GM12891 (cell line): ENCODE measurements at regions not wholly inside any gene's neighbourhood (a gene's known extent, or its start where the extent isn't known, plus 50 kb on each side); places are given as distances from the start of the nearest gene placed in this dataset.

ENCODE experiments used
- POLR2A ChIP-seq: IDR thresholded peaks from 2 replicates; pipeline ENCODE4 v1.6.1; 2011; ENCODE audit warnings: low read depth, low read length, control low read depth
- POLR2AphosphoS5 ChIP-seq: IDR thresholded peaks from 2 replicates; pipeline ENCODE4 v1.6.1; 2011; ENCODE audit warnings: low read depth, low read length, control low read depth
- POU2F2 ChIP-seq: IDR thresholded peaks from 2 replicates; pipeline ENCODE4 v1.6.1; 2011; ENCODE audit warnings: low read depth, mild to moderate bottlenecking, control low read depth, low read length, moderate library complexity
- SPI1 ChIP-seq: IDR thresholded peaks from 2 replicates; pipeline ENCODE4 v1.6.1; 2011; ENCODE audit warnings: low read depth, low read length, control low read depth

GRCh38 chr6:23952245-23952644, 173.8 kb upstream of the NRSN1 start:
- TF ChIP-seq POLR2AphosphoS5 = no peak
- no peak for TF ChIP-seq POLR2A
- no peak for TF ChIP-seq SPI1
- no peak for TF ChIP-seq POU2F2
